Omental fat pad (tissue), 3 donors: ENCODE measurements at regions not wholly inside any gene's neighbourhood (a gene's known extent, or its start where the extent isn't known, plus 50 kb on each side); places are given as distances from the start of the nearest gene placed in this dataset.
A peak's percentile ranks its signal among the peaks of the same experiment; 100 is the strongest.

Experiments
- ATAC-seq: fragments of 150-250 bp; one replicate; pipeline ENCODE4 v1.9.1; 2016; ENCODE audit warnings: mild to moderate bottlenecking, moderate library complexity; ENCODE audit not compliant: low FRiP score
- DNase-seq: peaks from one replicate; pipeline ENCODE4 v3.0.0-alpha.2; 2019; ENCODE audit warnings: low spot score
- CTCF ChIP-seq, 3 donors: fragments of 450-650 bp; IDR thresholded peaks; one replicate each; pipeline ENCODE4 v1.5.1; 2016 to 2017; ENCODE audit warnings: antibody characterized with exemption in 3 of 3, mild to moderate bottlenecking in 3 of 3, moderate library complexity in 2 of 3

- no peak for TF ChIP-seq CTCF (IDR thresholded peaks at IDR 0.05)
- ATAC-seq = no peak
- DNase-seq = no peak
Measured at GRCh38 chr7:118525020-118525419, 300.5 kb downstream of the ANKRD7 start.

GRCh38 chr7:118531566-118531965, 307.1 kb downstream of the ANKRD7 start:
- ATAC-seq = no peak
- TF ChIP-seq CTCF (IDR thresholded peaks at IDR 0.05) = no peak
- no peak for DNase-seq

DNA sequence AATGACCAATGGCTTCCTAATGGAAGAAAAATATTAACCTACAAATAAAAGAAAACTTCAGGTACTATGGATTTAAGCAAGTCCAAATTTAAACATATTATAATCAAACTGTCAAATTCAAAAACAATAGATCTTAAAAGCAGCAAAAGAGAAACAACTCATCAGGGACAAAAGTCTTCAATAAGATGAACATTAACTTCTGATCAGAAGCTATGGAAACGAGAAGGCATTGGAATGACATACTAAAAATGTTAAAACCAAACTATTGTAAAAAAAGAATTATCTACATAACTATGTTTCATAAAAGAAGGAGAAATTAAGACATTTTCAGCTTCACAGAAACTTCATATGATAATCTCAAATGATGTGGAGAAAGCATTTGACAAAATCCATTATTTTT, 334.7 kb downstream of the ANKRD7 start:
- ATAC-seq = no peak
- TF ChIP-seq CTCF (IDR thresholded peaks at IDR 0.05) = no peak
- no peak for DNase-seq

DNA sequence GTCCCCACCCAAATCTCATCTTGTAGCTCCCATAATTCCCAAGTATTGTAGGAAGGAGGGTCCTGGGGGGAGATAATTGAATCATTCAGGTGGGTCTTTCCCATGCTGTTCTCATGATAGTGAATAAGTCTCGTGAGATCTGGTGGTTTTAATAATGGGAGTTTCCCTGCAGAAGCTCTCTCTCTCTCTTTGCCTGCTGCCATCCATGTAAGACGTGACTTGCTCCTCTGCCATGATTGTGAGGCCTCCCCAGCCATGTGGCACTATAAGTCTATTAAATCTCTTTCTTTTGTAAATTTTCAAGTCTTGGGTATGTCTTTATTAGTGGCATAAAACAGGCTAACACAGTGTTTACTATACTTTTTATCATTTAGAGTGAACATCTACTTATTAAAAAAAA, 338.8 kb downstream of the ANKRD7 start:
- DNase-seq (no peak), ATAC-seq (no peak)
- TF ChIP-seq CTCF (IDR thresholded peaks at IDR 0.05) = no peak

DNA sequence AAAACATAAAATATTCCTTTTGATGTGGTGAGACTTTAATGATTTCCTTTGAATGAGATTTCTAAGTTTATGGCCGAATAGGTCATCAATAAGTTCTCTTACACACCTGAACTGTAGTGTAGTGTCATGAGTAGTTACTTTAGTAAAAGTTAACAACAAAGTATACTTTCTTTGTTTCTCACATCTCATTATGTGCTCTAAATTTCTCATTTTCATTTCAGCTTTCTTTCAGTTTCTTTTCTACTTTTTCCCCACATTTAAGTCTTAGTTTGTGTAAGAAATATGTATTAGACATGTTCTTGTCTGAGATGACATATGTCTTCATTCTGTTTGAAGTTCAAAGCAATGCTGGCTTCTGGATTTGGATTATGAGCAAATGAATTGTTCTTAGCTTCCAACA, 348.1 kb downstream of the ANKRD7 start:
- ATAC-seq (no peak), DNase-seq (no peak)
- no peak for TF ChIP-seq CTCF (IDR thresholded peaks at IDR 0.05)

DNA sequence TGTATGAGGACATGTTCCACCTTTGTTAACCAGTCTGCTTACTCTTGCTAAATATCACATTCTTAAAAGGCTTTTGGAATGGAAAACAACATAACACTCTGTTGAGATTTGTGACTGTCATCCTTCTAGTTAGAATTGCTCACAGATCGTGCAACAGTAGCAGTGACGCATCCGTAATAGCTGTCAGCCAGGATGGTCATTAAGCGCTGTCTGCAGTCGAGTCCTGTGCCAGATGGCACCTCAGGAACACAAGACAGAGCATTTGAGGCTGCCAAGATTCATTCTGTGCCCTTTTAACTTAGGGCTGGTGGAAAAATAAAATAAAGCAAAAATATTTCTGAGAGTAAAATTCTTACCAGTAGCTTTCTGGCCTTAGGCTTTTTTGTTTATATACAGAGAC, 348.6 kb downstream of the ANKRD7 start:
- DNase-seq (no peak), ATAC-seq (no peak)
- no peak for TF ChIP-seq CTCF (IDR thresholded peaks at IDR 0.05)

- no peak for DNase-seq
- TF ChIP-seq CTCF (IDR thresholded peaks at IDR 0.05) = no peak
- ATAC-seq = peak; percentile 51
Measured at GRCh38 chr7:118575393-118575948, 351.0 kb downstream of the ANKRD7 start.
